ENCODE measurements at regions not wholly inside any gene's neighbourhood (a gene's known extent, or its start where the extent isn't known, plus 50 kb on each side); places are given as distances from the start of the nearest gene placed in this dataset.
A peak's percentile ranks its signal among the peaks of the same experiment; 100 is the strongest.
"Not testable (repeated sequence)": the region's sequence is repeated elsewhere in the genome, so short reads cannot be mapped to it uniquely, and the experiment has no call there.

- no peak for DNase-seq
These were observed 516.5 kb downstream of the KIF4B start for GRCh38 chr5:155530046-155530445.

GRCh38 chr5:155532621-155533311, 519.2 kb downstream of the KIF4B start:
- no peak for DNase-seq

GRCh38 chr5:155540000-155540595, 526.5 kb downstream of the KIF4B start:
- DNase-seq = no peak

GRCh38 chr5:155546075-155546474, 532.5 kb downstream of the KIF4B start:
- DNase-seq = no peak

GRCh38 chr5:155554500-155554899, 540.9 kb downstream of the KIF4B start:
- DNase-seq = no peak

GRCh38 chr5:155556222-155556621, 542.7 kb downstream of the KIF4B start:
- DNase-seq = no peak

- DNase-seq = no peak
These were observed 543.1 kb downstream of the KIF4B start for GRCh38 chr5:155556700-155557099.

- no peak for DNase-seq
These were observed 548.6 kb downstream of the KIF4B start for GRCh38 chr5:155562158-155562557.

GRCh38 chr5:155564541-155564940, 551.0 kb downstream of the KIF4B start:
- DNase-seq = no peak

- no peak for DNase-seq
These were observed 562.3 kb downstream of the KIF4B start for GRCh38 chr5:155575861-155576260.

GRCh38 chr5:155586808-155587207, 573.3 kb downstream of the KIF4B start:
- DNase-seq = not testable (repeated sequence)

GRCh38 chr5:155587458-155587857, 573.9 kb downstream of the KIF4B start:
- no peak for DNase-seq

GRCh38 chr5:155591273-155591672, 577.7 kb downstream of the KIF4B start:
- no peak for DNase-seq

GRCh38 chr5:155594270-155594669, 580.7 kb downstream of the KIF4B start:
- DNase-seq = no peak

GRCh38 chr5:155595791-155596190, 582.2 kb downstream of the KIF4B start:
- DNase-seq = no peak

GRCh38 chr5:155598552-155598951, 585.0 kb downstream of the KIF4B start:
- DNase-seq = no peak

- no peak for DNase-seq
These were observed 592.4 kb downstream of the KIF4B start for GRCh38 chr5:155605920-155606319.

GRCh38 chr5:155616779-155617392, 603.3 kb downstream of the KIF4B start:
- peak in 1 of 2 experiments; percentile 15 for DNase-seq

- no peak for DNase-seq
These were observed 606.1 kb downstream of the KIF4B start for GRCh38 chr5:155619688-155620087.

- DNase-seq = no peak
These were observed 607.4 kb downstream of the KIF4B start for GRCh38 chr5:155620821-155621410.

- no peak for DNase-seq
These were observed 611.2 kb downstream of the KIF4B start for GRCh38 chr5:155624597-155625241.

GRCh38 chr5:155625315-155625714, 611.8 kb downstream of the KIF4B start:
- no peak for DNase-seq

- DNase-seq = no peak
These were observed 612.5 kb downstream of the KIF4B start for GRCh38 chr5:155625897-155626543.
